HepG2 (cell line): ENCODE measurements at regions not wholly inside any gene's neighbourhood (a gene's known extent, or its start where the extent isn't known, plus 50 kb on each side); places are given as distances from the start of the nearest gene placed in this dataset.

Source experiments
- CTCF ChIP-seq: sonication (generic); formaldehyde crosslinking; IDR thresholded peaks from 2 replicates; pipeline ENCODE4 v1.5.0; 2020; ENCODE audit warnings: mild to moderate bottlenecking, missing genetic modification reagents, moderate library complexity
- ETV6 ChIP-seq: sonication (generic); formaldehyde crosslinking; conservative IDR thresholded peaks from 2 replicates; pipeline ENCODE4 v1.4.0; 2020; ENCODE audit warnings: missing genetic modification reagents
- FOSL1 ChIP-seq: sonication (generic); formaldehyde crosslinking; IDR thresholded peaks from 2 replicates; pipeline ENCODE4 v1.9.0; 2021; ENCODE audit warnings: missing genetic modification reagents, borderline replicate concordance
- HNRNPH1 ChIP-seq: fragments of 200-400 bp; formaldehyde crosslinking; optimal IDR thresholded peaks from 2 replicates; pipeline ENCODE3; 2017; ENCODE audit warnings: mild to moderate bottlenecking, low read depth, low read length
- JUND ChIP-seq: sonication (generic); formaldehyde crosslinking; IDR thresholded peaks from 2 replicates; pipeline ENCODE4 v1.8.0; 2022; ENCODE audit warnings: mild to moderate bottlenecking, missing genetic modification reagents
- RBAK ChIP-seq: sonication (generic); formaldehyde crosslinking; IDR thresholded peaks from 2 replicates; pipeline ENCODE4 v1.5.1; 2020; ENCODE audit warnings: mild to moderate bottlenecking, missing genetic modification reagents
- TIGD3 ChIP-seq: sonication (generic); formaldehyde crosslinking; IDR thresholded peaks from 2 replicates; pipeline ENCODE4 v1.5.1; 2020; ENCODE audit warnings: mild to moderate bottlenecking, missing genetic modification reagents, borderline replicate concordance
- U2AF1 ChIP-seq: fragments of 200-400 bp; formaldehyde crosslinking; optimal IDR thresholded peaks from 2 replicates; pipeline ENCODE3; 2017; ENCODE audit warnings: mild to moderate bottlenecking, low read depth, low read length
- ZBTB26 ChIP-seq: IDR thresholded peaks from 2 replicates; pipeline ENCODE4 v1.6.1; 2016; ENCODE audit warnings: missing compliant biosample characterization, missing genetic modification reagents, borderline replicate concordance
- TF ChIP-seq, protein P1 (sequence below): sonication (generic); formaldehyde crosslinking; IDR thresholded peaks from 2 replicates; pipeline ENCODE4 v1.5.1; 2020; ENCODE audit warnings: mild to moderate bottlenecking, missing genetic modification reagents, moderate library complexity
- TF ChIP-seq, protein P2 (sequence below): fragments of 450-650 bp; IDR thresholded peaks from 2 replicates; pipeline ENCODE4 v1.6.1; 2017

GRCh38 chr5:2958976-2959375, 207.5 kb upstream of the IRX2 start:
- TF ChIP-seq TIGD3 (CRISPR knock-in tag) (no peak), HNRNPH1 (no peak), ETV6 (CRISPR knock-in tag) (no peak), CTCF (CRISPR knock-in tag) (no peak), ZBTB26 (CRISPR knock-in tag) (no peak), U2AF1 (no peak), FOSL1 (CRISPR knock-in tag) (no peak), RBAK (no peak), JUND (CRISPR knock-in tag) (no peak)
- TF ChIP-seq, protein P1, sequence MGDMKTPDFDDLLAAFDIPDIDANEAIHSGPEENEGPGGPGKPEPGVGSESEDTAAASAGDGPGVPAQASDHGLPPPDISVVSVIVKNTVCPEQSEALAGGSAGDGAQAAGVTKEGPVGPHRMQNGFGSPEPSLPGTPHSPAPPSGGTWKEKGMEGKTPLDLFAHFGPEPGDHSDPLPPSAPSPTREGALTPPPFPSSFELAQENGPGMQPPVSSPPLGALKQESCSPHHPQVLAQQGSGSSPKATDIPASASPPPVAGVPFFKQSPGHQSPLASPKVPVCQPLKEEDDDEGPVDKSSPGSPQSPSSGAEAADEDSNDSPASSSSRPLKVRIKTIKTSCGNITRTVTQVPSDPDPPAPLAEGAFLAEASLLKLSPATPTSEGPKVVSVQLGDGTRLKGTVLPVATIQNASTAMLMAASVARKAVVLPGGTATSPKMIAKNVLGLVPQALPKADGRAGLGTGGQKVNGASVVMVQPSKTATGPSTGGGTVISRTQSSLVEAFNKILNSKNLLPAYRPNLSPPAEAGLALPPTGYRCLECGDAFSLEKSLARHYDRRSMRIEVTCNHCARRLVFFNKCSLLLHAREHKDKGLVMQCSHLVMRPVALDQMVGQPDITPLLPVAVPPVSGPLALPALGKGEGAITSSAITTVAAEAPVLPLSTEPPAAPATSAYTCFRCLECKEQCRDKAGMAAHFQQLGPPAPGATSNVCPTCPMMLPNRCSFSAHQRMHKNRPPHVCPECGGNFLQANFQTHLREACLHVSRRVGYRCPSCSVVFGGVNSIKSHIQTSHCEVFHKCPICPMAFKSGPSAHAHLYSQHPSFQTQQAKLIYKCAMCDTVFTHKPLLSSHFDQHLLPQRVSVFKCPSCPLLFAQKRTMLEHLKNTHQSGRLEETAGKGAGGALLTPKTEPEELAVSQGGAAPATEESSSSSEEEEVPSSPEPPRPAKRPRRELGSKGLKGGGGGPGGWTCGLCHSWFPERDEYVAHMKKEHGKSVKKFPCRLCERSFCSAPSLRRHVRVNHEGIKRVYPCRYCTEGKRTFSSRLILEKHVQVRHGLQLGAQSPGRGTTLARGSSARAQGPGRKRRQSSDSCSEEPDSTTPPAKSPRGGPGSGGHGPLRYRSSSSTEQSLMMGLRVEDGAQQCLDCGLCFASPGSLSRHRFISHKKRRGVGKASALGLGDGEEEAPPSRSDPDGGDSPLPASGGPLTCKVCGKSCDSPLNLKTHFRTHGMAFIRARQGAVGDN: no peak
- TF ChIP-seq, protein P2, sequence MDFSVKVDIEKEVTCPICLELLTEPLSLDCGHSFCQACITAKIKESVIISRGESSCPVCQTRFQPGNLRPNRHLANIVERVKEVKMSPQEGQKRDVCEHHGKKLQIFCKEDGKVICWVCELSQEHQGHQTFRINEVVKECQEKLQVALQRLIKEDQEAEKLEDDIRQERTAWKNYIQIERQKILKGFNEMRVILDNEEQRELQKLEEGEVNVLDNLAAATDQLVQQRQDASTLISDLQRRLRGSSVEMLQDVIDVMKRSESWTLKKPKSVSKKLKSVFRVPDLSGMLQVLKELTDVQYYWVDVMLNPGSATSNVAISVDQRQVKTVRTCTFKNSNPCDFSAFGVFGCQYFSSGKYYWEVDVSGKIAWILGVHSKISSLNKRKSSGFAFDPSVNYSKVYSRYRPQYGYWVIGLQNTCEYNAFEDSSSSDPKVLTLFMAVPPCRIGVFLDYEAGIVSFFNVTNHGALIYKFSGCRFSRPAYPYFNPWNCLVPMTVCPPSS: no peak
